ENCODE measurements at regions not wholly inside any gene's neighbourhood (a gene's known extent, or its start where the extent isn't known, plus 50 kb on each side); places are given as distances from the start of the nearest gene placed in this dataset.

DNA sequence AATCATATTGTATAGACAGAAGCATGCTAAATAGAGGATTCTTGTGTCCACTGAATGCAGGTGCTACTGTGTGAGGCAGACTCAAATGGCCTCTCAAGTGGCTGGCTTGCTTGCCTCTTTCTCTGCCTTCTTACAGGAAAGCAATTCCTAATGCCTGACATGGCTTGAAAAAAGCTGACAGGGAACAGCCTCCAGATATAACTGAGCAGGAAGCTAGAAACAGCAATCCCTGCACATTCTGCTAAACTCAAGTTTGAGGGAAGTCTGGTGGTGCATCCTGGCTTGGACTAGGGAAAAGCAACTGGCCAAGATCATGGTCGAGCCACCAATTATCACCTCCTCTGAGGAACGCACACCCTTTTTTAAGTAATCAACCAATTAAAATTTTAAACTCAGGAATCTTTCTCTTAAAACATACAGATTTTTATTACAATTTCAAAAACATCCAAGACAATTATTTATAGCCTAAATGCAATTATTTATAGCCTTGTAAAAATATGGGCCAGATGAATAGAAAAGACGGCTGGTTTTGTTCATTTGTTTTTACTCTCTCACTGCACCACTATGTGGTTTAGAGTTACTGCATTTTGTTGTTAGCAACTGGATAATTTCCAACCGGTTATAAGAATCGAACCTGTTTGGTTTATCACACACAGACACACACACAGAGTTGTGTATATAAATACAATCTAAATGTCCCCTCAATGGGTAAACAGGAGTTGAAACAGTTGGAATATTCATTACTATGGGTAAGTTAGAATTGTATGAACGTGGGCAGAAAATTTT lies 290.9 kb upstream of the ANKRD55 start:
- no peak overlapping the region for H3K4me3 ChIP-seq (ENCODE audit: low read depth, low read length)
- no peak for DNase-seq (ENCODE audit: low read depth)
- TF ChIP-seq, protein P1, sequence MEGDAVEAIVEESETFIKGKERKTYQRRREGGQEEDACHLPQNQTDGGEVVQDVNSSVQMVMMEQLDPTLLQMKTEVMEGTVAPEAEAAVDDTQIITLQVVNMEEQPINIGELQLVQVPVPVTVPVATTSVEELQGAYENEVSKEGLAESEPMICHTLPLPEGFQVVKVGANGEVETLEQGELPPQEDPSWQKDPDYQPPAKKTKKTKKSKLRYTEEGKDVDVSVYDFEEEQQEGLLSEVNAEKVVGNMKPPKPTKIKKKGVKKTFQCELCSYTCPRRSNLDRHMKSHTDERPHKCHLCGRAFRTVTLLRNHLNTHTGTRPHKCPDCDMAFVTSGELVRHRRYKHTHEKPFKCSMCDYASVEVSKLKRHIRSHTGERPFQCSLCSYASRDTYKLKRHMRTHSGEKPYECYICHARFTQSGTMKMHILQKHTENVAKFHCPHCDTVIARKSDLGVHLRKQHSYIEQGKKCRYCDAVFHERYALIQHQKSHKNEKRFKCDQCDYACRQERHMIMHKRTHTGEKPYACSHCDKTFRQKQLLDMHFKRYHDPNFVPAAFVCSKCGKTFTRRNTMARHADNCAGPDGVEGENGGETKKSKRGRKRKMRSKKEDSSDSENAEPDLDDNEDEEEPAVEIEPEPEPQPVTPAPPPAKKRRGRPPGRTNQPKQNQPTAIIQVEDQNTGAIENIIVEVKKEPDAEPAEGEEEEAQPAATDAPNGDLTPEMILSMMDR (IDR thresholded peaks at IDR 0.05; ENCODE audit: low read depth, low read length), result no peak

DNA sequence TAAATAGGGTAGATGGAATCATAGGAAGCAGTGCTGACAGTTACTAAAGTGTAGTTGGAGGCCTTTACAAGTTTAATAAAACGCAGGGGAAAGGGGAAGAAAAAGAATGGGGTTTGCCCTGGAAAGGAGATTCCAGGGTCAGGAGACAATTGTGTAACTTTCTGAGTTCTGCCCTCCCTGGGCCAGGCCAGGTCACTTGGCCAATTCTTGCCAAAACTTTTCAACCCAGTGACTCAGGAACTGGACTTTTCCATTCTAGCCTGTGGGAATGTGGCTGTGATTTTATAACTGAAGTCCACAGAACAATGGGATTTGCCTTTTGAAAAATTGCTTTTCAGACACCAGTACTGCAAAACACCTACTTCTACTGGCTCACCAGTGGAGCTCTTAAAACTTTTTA lies 289.8 kb upstream of the ANKRD55 start:
- no peak for TF ChIP-seq POLR2A (IDR thresholded peaks at IDR 0.05; ENCODE audit: extremely low read depth, insufficient read length)
- no peak for TF ChIP-seq MYC (IDR thresholded peaks at IDR 0.05; ENCODE audit: low read depth, low read length)
- TF ChIP-seq, protein P1 (IDR thresholded peaks at IDR 0.05; ENCODE audit: low read depth, low read length), result no peak
- TF ChIP-seq, protein P2, sequence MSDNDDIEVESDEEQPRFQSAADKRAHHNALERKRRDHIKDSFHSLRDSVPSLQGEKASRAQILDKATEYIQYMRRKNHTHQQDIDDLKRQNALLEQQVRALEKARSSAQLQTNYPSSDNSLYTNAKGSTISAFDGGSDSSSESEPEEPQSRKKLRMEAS (IDR thresholded peaks at IDR 0.05; ENCODE audit: low read depth, low read length), result no peak
- H3K4me3 ChIP-seq (ENCODE audit: low read depth, low read length), result no peak overlapping the region
- DNase-seq (ENCODE audit: low read depth), result no peak

DNA sequence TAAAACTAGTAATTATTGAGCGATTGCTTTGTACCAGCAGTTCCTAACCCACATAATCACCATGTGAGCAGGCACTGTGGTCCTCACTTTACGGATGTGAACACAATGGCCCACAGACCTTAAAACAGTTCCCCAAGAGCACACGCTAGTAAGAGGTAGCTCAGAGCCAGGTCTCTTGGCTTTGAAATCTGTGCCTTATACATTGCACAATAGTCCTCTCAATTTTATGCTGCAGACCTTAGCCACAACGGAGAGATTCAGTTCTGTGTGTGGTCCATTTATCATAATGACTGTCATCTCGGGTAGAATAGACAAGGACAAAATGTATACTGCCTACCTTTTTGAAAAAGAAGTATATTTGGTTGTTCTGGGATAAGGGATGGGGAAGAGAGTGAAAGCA lies 289.0 kb upstream of the ANKRD55 start:
- H3K4me3 ChIP-seq (ENCODE audit: low read depth, low read length), result no peak overlapping the region
- TF ChIP-seq, protein P2 (IDR thresholded peaks at IDR 0.05; ENCODE audit: low read depth, low read length), result no peak
- TF ChIP-seq, protein P1 (IDR thresholded peaks at IDR 0.05; ENCODE audit: low read depth, low read length), result no peak
- TF ChIP-seq POLR2A (IDR thresholded peaks at IDR 0.05; ENCODE audit: extremely low read depth, insufficient read length), result no peak
- TF ChIP-seq MYC (IDR thresholded peaks at IDR 0.05; ENCODE audit: low read depth, low read length), result no peak
- DNase-seq (ENCODE audit: low read depth), result no peak

DNA sequence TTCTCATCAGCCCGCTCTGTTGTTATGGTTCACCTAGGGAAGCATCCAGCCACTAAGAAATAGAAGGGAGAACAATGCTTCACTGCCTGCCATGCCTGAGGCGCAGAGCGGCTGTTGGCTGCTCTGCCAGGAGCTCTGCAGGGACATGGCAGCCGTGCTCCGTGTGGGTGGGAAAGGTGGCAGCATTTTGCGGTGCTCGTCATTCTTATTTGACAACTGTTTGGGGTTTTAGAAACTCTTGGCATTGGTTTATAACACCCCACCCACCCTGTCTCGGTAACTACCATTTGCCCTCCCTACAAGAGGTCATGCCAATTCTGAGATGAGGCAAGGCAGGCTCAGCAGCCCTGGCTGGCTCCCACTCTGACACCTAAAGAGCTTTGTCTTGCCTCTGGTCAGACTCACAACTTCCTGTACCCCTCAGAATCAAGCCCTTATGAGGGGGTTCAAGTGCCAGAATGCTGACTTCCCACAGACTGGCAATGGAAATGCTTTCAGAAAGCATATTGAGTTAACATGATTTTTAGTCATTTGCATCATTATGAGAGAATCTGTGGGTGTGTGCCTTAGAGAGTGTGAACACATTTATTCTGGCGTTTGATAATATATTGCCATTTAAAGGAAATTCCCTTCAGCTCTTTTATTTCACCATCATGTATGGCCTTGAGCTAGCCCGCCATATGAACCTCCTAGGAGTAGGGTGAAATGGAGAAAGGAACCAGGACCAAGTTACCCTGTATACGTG lies 288.0 kb upstream of the ANKRD55 start:
- DNase-seq (ENCODE audit: low read depth), result no peak
- TF ChIP-seq, protein P1 (IDR thresholded peaks at IDR 0.05; ENCODE audit: low read depth, low read length), result no peak
- TF ChIP-seq, protein P2 (IDR thresholded peaks at IDR 0.05; ENCODE audit: low read depth, low read length), result no peak
- TF ChIP-seq POLR2A (IDR thresholded peaks at IDR 0.05; ENCODE audit: extremely low read depth, insufficient read length) (no peak), MYC (IDR thresholded peaks at IDR 0.05; ENCODE audit: low read depth, low read length) (no peak)
- H3K4me3 ChIP-seq (ENCODE audit: low read depth, low read length), result no peak overlapping the region

DNA sequence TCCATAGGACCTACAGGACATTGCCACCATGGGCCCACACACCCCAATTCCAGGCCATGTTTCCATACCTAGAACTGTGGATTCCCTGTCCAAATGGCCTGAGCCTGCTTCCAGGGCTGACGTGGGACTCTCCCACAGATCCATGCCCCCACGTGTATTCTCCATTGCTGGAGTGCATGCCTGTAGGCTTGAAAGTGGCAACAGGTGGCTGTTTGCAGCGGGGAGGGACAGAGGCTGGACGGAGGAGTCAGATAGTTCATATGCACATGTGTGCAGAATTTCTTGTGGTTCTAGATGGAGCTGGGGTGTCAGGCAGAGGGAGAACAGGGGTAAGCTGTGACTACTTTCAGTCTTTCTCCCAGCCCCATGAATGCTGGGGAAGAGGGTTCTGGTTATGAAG lies 285.7 kb upstream of the ANKRD55 start:
- TF ChIP-seq POLR2A (IDR thresholded peaks at IDR 0.05; ENCODE audit: extremely low read depth, insufficient read length), result no peak
- TF ChIP-seq, protein P1 (IDR thresholded peaks at IDR 0.05; ENCODE audit: low read depth, low read length), result no peak
- TF ChIP-seq, protein P2 (IDR thresholded peaks at IDR 0.05; ENCODE audit: low read depth, low read length), result no peak
- TF ChIP-seq MYC (IDR thresholded peaks at IDR 0.05; ENCODE audit: low read depth, low read length), result no peak
- DNase-seq (ENCODE audit: low read depth), result no peak
- no peak overlapping the region for H3K4me3 ChIP-seq (ENCODE audit: low read depth, low read length)
